Suprapubic skin (tissue), 4 donors: ENCODE measurements at regions not wholly inside any gene's neighbourhood (a gene's known extent, or its start where the extent isn't known, plus 50 kb on each side); places are given as distances from the start of the nearest gene placed in this dataset.
"Not testable (repeated sequence)": the region's sequence is repeated elsewhere in the genome, so short reads cannot be mapped to it uniquely, and the experiment has no call there.

Source experiments
- DNase-seq, 2 donors: peaks; one replicate each; pipeline ENCODE4 v3.0.0-alpha.2; 2019; ENCODE audit warnings: low spot score in 2 of 2
- H3K27ac ChIP-seq: fragments of 200-600 bp; sonication (generic); one replicate; pipeline ENCODE4 v1.5.1; 2019
- H3K27me3 ChIP-seq: fragments of 200-600 bp; sonication (generic); one replicate; pipeline ENCODE4 v1.5.1; 2019
- H3K36me3 ChIP-seq: fragments of 200-600 bp; sonication (generic); one replicate; pipeline ENCODE4 v1.5.1; 2019
- H3K4me1 ChIP-seq: fragments of 200-600 bp; sonication (generic); one replicate; pipeline ENCODE4 v1.5.1; 2019
- H3K4me3 ChIP-seq: fragments of 200-600 bp; sonication (generic); one replicate; pipeline ENCODE4 v1.5.1; 2019; ENCODE audit warnings: mild to moderate bottlenecking
- H3K9me3 ChIP-seq: fragments of 200-600 bp; sonication (generic); one replicate; pipeline ENCODE4 v1.5.1; 2019
- EP300 ChIP-seq: sonication (generic); formaldehyde crosslinking; IDR thresholded peaks from one replicate; pipeline ENCODE4 v1.6.1; 2017; ENCODE audit warnings: antibody characterized with exemption
- POLR2A ChIP-seq, 2 donors: fragments of 450-650 bp; IDR thresholded peaks; one replicate each; pipeline ENCODE4 v1.6.1; 2017; ENCODE audit warnings: antibody characterized with exemption in 2 of 2, mild to moderate bottlenecking in 2 of 2, moderate library complexity in 2 of 2
- POLR2AphosphoS5 ChIP-seq, 3 donors: sonication (generic); formaldehyde crosslinking; IDR thresholded peaks; one replicate each; pipeline ENCODE4 v1.6.1; 2017; ENCODE audit warnings: antibody characterized with exemption in 3 of 3
- WGBS: methylation state at CpG from one replicate; pipeline ENCODE4 v1.1.5; 2018; 5-methylcytosine and 5-hydroxymethylcytosine counted together
- TF ChIP-seq, protein P1 (sequence below), 2 donors: fragments of 200-600 bp in 1 of 2; fragments of 450-650 bp in 1 of 2; sonication (generic) in 1 of 2; IDR thresholded peaks; one replicate each; pipeline ENCODE4 v1.5.1; 2016 to 2019; ENCODE audit warnings: antibody characterized with exemption in 2 of 2, mild to moderate bottlenecking in 1 of 2, moderate library complexity in 1 of 2

DNA sequence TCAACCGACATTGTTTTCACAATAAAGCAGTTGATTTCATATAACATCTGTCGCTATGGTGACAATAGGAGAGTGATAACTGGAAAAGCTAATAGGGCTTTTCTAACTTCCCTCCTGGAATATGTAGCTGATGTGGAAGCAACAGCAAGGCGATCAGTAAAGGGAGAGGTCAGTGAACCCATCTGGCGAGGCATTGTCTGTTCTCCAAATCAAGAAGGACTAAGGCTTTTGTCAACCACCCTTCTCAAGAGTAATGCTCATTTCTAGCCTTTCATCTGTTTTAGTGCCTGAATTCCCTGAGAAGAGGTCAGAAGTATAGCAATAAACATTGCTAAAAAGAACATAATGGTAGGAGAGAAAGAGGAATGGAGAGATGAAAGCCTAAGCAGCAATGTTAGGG, 201.3 kb downstream of the AKAP7 start:
- H3K27ac ChIP-seq = no peak overlapping the region
- 86% methylated on average over 4 of the region's 4 CpGs for WGBS
- H3K36me3 ChIP-seq = no peaks in the 10 kb centered on the region
- no peaks in the 10 kb centered on the region for H3K9me3 ChIP-seq
- H3K4me1 ChIP-seq = no peaks in the 10 kb centered on the region
- DNase-seq = no peak
- TF ChIP-seq, protein P1, sequence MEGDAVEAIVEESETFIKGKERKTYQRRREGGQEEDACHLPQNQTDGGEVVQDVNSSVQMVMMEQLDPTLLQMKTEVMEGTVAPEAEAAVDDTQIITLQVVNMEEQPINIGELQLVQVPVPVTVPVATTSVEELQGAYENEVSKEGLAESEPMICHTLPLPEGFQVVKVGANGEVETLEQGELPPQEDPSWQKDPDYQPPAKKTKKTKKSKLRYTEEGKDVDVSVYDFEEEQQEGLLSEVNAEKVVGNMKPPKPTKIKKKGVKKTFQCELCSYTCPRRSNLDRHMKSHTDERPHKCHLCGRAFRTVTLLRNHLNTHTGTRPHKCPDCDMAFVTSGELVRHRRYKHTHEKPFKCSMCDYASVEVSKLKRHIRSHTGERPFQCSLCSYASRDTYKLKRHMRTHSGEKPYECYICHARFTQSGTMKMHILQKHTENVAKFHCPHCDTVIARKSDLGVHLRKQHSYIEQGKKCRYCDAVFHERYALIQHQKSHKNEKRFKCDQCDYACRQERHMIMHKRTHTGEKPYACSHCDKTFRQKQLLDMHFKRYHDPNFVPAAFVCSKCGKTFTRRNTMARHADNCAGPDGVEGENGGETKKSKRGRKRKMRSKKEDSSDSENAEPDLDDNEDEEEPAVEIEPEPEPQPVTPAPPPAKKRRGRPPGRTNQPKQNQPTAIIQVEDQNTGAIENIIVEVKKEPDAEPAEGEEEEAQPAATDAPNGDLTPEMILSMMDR (IDR thresholded peaks at IDR 0.05) = no peak
- no peak for TF ChIP-seq EP300
- no peaks in the 10 kb centered on the region for H3K27me3 ChIP-seq
- H3K4me3 ChIP-seq = no peak overlapping the region

DNA sequence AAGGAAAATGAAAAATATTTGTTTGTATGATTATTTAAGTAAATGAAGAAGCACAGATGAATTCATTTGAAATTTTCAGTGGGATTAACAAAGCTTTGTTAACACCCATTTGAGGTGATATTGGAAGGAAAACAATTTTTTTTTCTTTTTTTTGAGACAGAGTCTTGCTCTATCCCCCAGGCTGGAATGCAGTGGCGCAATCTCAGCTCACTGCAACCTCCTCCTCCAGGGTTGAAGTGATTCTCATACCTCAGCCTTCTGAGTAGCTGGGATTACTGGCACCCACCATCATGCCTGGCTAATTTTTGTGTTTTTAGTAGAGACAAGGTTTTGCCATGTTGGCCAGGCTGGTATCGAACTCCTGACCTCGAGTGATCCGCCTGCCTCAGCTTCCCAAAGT, 211.6 kb downstream of the AKAP7 start:
- H3K4me1 ChIP-seq, H3K4me3 ChIP-seq, H3K9me3 ChIP-seq, DNase-seq, H3K27me3 ChIP-seq, H3K36me3 ChIP-seq, H3K27ac ChIP-seq: not testable (repeated sequence)
- 98% methylated on average over 4 of the region's 4 CpGs for WGBS

GRCh38 chr6:131348572-131348971, 213.3 kb downstream of the AKAP7 start:
- TF ChIP-seq POLR2AphosphoS5 (IDR thresholded peaks at IDR 0.05) (no peak), POLR2A (IDR thresholded peaks at IDR 0.05) (no peak)
- no peak overlapping the region for H3K4me3 ChIP-seq
- no peak for DNase-seq
- no peaks in the 10 kb centered on the region for H3K36me3 ChIP-seq
- H3K27me3 ChIP-seq = no peaks in the 10 kb centered on the region
- no peaks in the 10 kb centered on the region for H3K9me3 ChIP-seq
- no peaks in the 10 kb centered on the region for H3K4me1 ChIP-seq
- no peak overlapping the region for H3K27ac ChIP-seq
- 58% methylated on average over 5 of the region's 5 CpGs for WGBS

DNA sequence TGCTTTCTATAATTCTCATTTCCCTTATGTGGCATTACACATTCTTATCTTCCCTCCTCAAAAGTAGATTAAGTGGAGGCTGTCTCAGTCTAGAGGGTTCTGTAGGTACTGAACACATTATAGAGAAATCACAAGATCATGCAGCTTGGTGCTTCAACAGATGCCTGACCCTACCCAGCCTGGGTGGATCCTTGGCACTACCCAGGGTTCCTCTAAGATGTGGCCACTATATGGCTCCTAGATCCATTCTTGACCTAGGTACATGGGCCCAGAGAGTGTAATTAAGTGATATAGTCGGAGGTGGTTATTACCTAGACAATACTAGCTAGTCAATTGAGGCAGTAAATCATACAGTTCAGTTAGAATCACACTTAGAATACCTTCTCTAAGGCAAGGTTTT, 213.9 kb downstream of the AKAP7 start:
- H3K4me3 ChIP-seq = no peak overlapping the region
- no peaks in the 10 kb centered on the region for H3K27me3 ChIP-seq
- no peak overlapping the region for H3K27ac ChIP-seq
- 63% methylated on average over 1 of the region's 1 CpG for WGBS
- DNase-seq = no peak
- no peaks in the 10 kb centered on the region for H3K36me3 ChIP-seq
- H3K9me3 ChIP-seq = no peaks in the 10 kb centered on the region
- H3K4me1 ChIP-seq = no peaks in the 10 kb centered on the region
- TF ChIP-seq, protein P1 (IDR thresholded peaks at IDR 0.05) = no peak

GRCh38 chr6:131353106-131353505, 217.8 kb downstream of the AKAP7 start:
- 96% methylated on average over 3 of the region's 3 CpGs for WGBS
- Histone ChIP-seq H3K36me3 (no peaks in the 10 kb centered on the region), H3K27ac (no peak overlapping the region), H3K4me1 (no peaks in the 10 kb centered on the region), H3K4me3 (no peak overlapping the region), H3K9me3 (no peaks in the 10 kb centered on the region), H3K27me3 (no peaks in the 10 kb centered on the region)
- TF ChIP-seq, protein P1 (IDR thresholded peaks at IDR 0.05) = no peak
- TF ChIP-seq POLR2A (IDR thresholded peaks at IDR 0.05) (no peak), EP300 (no peak), POLR2AphosphoS5 (IDR thresholded peaks at IDR 0.05) (no peak)
- DNase-seq = no peak

DNA sequence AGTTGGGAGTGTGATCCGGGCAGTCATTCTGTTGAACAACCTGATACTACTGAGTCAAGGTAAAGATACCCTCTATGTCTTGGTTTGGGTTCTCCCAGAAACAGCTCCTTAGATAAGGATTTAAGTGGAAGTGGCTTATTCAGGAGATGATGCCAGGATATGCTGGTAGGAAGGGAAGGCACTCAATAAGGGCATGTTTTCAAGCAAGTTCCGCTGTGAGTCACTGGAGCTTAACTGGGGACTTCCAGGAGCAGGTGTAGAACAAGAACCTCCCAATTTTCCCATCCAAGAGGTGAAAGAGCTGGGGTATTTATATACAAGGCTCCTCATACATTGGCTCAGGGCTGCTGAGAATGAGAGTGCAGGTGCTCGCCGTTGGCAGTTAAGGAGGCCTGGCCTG, 218.6 kb downstream of the AKAP7 start:
- Histone ChIP-seq H3K36me3 (no peaks in the 10 kb centered on the region), H3K9me3 (no peaks in the 10 kb centered on the region), H3K4me3 (no peak overlapping the region), H3K4me1 (no peaks in the 10 kb centered on the region), H3K27ac (no peak overlapping the region), H3K27me3 (no peaks in the 10 kb centered on the region)
- WGBS = 96% methylated on average over 4 of the region's 4 CpGs
- DNase-seq = no peak
- TF ChIP-seq POLR2A (IDR thresholded peaks at IDR 0.05) (no peak), POLR2AphosphoS5 (IDR thresholded peaks at IDR 0.05) (no peak), EP300 (no peak)

DNA sequence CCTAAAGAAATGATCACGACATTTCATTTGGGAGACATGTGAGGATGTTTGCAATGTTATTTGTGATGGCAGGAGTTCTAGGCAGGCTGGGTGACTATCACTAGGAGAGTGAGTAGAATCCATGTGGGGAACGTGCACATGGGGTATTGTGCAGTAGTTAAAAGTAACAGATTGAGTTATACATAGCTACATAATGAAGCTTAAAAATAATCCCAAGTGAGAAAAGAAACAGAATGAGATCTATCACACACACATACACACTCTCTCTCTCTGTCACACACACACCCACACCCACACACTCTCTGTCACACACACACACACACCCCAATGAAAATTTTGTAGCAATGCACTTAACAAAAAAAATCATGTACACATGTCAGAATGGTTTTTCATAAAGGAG, 218.7 kb upstream of the ARG1 start:
- Histone ChIP-seq H3K9me3 (no peaks in the 10 kb centered on the region), H3K27ac (no peak overlapping the region), H3K36me3 (no peaks in the 10 kb centered on the region), H3K27me3 (no peaks in the 10 kb centered on the region), H3K4me3 (no peak overlapping the region), H3K4me1 (no peaks in the 10 kb centered on the region)
- no peak for DNase-seq
- WGBS = 84% methylated on average over 2 of the region's 2 CpGs
- TF ChIP-seq, protein P1 (IDR thresholded peaks at IDR 0.05) = no peak
- TF ChIP-seq EP300 = no peak
- TF ChIP-seq POLR2A (IDR thresholded peaks at IDR 0.05) = no peak
- TF ChIP-seq POLR2AphosphoS5 (IDR thresholded peaks at IDR 0.05) = no peak
